ENCODE measurements at regions not wholly inside any gene's neighbourhood (a gene's known extent, or its start where the extent isn't known, plus 50 kb on each side); places are given as distances from the start of the nearest gene placed in this dataset.

DNA sequence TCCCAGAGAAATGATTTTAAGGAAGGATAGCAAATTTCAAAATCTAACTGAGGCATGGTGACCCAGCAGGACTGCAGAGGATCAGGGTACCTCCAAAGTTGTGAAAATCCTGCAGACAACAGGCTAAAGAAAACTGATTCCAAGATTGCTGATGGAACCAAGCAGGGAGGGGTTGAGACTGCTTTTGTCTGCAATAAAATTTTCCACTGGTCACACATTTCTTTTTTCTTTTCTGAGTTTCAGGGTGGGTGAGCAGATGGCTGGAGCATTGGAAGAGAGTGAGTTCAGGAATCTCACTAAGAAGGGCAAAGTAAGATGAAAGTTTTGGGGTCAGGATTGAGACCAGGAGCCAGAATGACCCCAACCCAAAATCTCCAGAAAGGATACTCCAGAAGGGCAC lies 321.0 kb downstream of the TNS1 start:
- TF ChIP-seq, protein P1, sequence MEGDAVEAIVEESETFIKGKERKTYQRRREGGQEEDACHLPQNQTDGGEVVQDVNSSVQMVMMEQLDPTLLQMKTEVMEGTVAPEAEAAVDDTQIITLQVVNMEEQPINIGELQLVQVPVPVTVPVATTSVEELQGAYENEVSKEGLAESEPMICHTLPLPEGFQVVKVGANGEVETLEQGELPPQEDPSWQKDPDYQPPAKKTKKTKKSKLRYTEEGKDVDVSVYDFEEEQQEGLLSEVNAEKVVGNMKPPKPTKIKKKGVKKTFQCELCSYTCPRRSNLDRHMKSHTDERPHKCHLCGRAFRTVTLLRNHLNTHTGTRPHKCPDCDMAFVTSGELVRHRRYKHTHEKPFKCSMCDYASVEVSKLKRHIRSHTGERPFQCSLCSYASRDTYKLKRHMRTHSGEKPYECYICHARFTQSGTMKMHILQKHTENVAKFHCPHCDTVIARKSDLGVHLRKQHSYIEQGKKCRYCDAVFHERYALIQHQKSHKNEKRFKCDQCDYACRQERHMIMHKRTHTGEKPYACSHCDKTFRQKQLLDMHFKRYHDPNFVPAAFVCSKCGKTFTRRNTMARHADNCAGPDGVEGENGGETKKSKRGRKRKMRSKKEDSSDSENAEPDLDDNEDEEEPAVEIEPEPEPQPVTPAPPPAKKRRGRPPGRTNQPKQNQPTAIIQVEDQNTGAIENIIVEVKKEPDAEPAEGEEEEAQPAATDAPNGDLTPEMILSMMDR (conservative IDR thresholded peaks at IDR 0.05; ENCODE audit: low read length): no peak
- TF ChIP-seq EZH2phosphoT487 (IDR thresholded peaks at IDR 0.05; ENCODE audit: borderline replicate concordance, low read depth, low read length): no peak
